NCI-H774 (cell line): ENCODE measurements at regions not wholly inside any gene's neighbourhood (a gene's known extent, or its start where the extent isn't known, plus 50 kb on each side); places are given as distances from the start of the nearest gene placed in this dataset.

Source experiments
- DNase-seq: peaks from one replicate; lab custom pipeline; 2025; lab: John Stamatoyannopoulos, UW

- no peak for DNase-seq
Measured at GRCh38 chr2:150705357-150705756, 217.9 kb upstream of the RND3 start.

GRCh38 chr2:150702791-150703190, 215.3 kb upstream of the RND3 start:
- no peak for DNase-seq

- DNase-seq, result no peak
Measured at GRCh38 chr2:150700666-150701580, 213.5 kb upstream of the RND3 start.

- no peak for DNase-seq
Measured at GRCh38 chr2:150699218-150699617, 211.8 kb upstream of the RND3 start.

- DNase-seq, result no peak
Measured at GRCh38 chr2:150698016-150698661, 210.7 kb upstream of the RND3 start.

- no peak for DNase-seq
Measured at GRCh38 chr2:150697596-150697995, 210.1 kb upstream of the RND3 start.

GRCh38 chr2:150695451-150696135, 208.1 kb upstream of the RND3 start:
- no peak for DNase-seq

- no peak for DNase-seq
Measured at GRCh38 chr2:150693556-150693955, 206.1 kb upstream of the RND3 start.

- DNase-seq, result no peak
Measured at GRCh38 chr2:150690870-150691269, 203.4 kb upstream of the RND3 start.

- no peak for DNase-seq
Measured at GRCh38 chr2:150690261-150690660, 202.8 kb upstream of the RND3 start.

GRCh38 chr2:150689590-150689989, 202.1 kb upstream of the RND3 start:
- no peak for DNase-seq

- DNase-seq, result no peak
Measured at GRCh38 chr2:150688016-150688415, 200.5 kb upstream of the RND3 start.

GRCh38 chr2:150686391-150686790, 198.9 kb upstream of the RND3 start:
- DNase-seq, result no peak

- no peak for DNase-seq
Measured at GRCh38 chr2:150681120-150681804, 193.8 kb upstream of the RND3 start.

GRCh38 chr2:150679456-150680120, 192.1 kb upstream of the RND3 start:
- no peak for DNase-seq

- DNase-seq, result no peak
Measured at GRCh38 chr2:150677551-150677950, 190.1 kb upstream of the RND3 start.

- DNase-seq, result no peak
Measured at GRCh38 chr2:150676747-150677383, 189.4 kb upstream of the RND3 start.

- no peak for DNase-seq
Measured at GRCh38 chr2:150675807-150676206, 188.3 kb upstream of the RND3 start.

- DNase-seq, result no peak
Measured at GRCh38 chr2:150674283-150674682, 186.8 kb upstream of the RND3 start.

GRCh38 chr2:150672311-150672710, 184.8 kb upstream of the RND3 start:
- DNase-seq, result no peak

- DNase-seq, result no peak
Measured at GRCh38 chr2:150669492-150669891, 182.0 kb upstream of the RND3 start.
